ENCODE measurements at regions not wholly inside any gene's neighbourhood (a gene's known extent, or its start where the extent isn't known, plus 50 kb on each side); places are given as distances from the start of the nearest gene placed in this dataset.

DNA sequence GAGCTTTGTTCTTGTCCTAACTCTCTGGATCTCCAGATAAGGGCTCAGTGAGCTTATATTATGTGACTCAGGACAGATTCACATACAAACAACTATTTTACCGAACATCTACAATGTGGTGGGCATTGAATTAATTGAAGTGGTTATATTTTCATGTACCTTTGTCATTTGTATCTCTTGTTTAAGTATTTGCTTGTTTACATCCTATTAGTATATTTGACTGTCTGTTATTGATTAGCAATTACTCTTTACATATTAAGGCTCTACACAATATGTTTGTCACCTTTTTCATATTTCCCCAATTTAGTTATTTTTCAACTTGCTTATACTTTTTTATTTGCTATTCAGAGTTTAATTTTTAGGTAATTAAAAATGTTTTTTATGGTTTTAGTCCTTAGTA, 222.4 kb downstream of the TFAP2C start:
- no peak for DNase-seq (ENCODE audit: low read depth, low spot score)
- Mint-ChIP-seq H3K4me1 (peaks cover 5% of the 10 kb centered on the region), H3K27me3 (ENCODE audit: low read depth) (peaks cover 31% of the 10 kb centered on the region), H3K27ac (ENCODE audit: unreplicated experiment) (no peak overlapping the region), H3K4me3 (no peak overlapping the region), H3K36me3 (ENCODE audit: low read depth) (no peaks in the 10 kb centered on the region), H3K9me3 (no peaks in the 10 kb centered on the region)
- TF ChIP-seq CTCF (conservative IDR thresholded peaks at IDR 0.05): no peak

GRCh38 chr20:56855708-56856107, 226.6 kb downstream of the TFAP2C start:
- Mint-ChIP-seq H3K4me3 (no peak overlapping the region), H3K27me3 (ENCODE audit: low read depth) (peaks cover 29% of the 10 kb centered on the region), H3K4me1 (peaks cover 25% of the 10 kb centered on the region), H3K27ac (ENCODE audit: unreplicated experiment) (no peak overlapping the region), H3K9me3 (no peaks in the 10 kb centered on the region), H3K36me3 (ENCODE audit: low read depth) (no peaks in the 10 kb centered on the region)
- no peak for DNase-seq (ENCODE audit: low read depth, low spot score)
- TF ChIP-seq CTCF (conservative IDR thresholded peaks at IDR 0.05): no peak

DNA sequence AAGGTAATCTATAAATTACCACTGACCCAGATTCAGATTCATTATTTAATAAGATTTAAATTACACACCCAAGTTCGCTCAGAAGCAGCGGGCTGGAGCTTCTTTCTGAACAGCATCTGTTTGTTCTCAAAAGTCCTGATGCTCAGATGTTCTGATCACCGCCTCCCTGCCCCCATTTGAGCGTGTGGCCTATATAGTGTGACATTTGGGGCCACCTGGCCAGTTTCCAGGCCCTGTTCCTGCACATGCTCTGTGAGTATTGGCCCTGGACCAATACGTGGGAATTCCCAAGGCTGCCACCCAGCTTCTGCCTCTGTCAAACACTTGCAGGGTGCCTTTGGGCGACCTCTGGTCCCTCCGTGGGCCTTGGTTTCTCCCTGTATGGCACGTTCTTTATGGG, 228.8 kb downstream of the TFAP2C start:
- no peaks in the 10 kb centered on the region for H3K36me3 Mint-ChIP-seq (ENCODE audit: low read depth)
- H3K27ac Mint-ChIP-seq (ENCODE audit: unreplicated experiment): no peak overlapping the region
- peaks cover 42% of the 10 kb centered on the region for H3K27me3 Mint-ChIP-seq (ENCODE audit: low read depth)
- no peaks in the 10 kb centered on the region for H3K9me3 Mint-ChIP-seq
- H3K4me3 Mint-ChIP-seq: no peak overlapping the region
- TF ChIP-seq CTCF (conservative IDR thresholded peaks at IDR 0.05): no peak
- no peak for DNase-seq (ENCODE audit: low read depth, low spot score)
- peaks cover 46% of the 10 kb centered on the region for H3K4me1 Mint-ChIP-seq

DNA sequence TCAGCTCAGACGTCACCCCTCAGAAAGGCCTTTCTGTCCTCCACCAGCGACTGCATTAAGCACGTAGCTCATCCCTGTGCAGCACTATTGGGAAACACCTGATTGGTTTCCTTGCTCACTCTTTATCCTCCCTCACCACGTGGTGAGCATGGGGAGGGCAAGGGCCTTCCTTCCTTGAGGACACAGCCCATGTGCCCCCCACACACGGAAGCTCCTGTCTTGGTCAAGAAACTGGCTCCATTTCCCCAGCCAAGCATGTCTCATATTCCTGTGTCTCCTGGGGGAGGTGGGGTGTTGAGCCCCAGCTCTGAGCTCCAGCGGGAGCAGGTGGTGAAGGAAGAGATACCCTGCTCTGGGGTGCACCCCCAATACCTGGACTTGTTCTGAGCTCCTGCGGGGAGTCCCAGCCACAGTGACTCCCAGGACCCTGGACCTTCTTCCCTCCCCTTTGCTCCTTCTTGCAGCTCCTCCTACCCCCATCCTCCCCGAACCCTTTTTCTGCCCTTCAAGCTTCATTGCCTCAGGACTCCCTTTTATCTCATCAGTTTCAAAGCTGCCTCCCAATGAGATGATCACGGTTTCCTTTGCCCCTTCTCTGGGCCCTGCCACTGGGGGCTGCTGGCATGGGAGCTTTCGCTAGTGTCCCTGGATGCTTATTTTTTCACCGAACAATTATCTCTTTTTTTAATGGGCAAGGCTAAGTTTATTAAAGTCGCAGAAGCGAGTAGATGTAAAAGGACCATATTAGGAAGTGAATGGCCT, 230.1 kb downstream of the TFAP2C start:
- H3K27ac Mint-ChIP-seq (ENCODE audit: unreplicated experiment): peak overlapping the region; percentile 76
- H3K4me1 Mint-ChIP-seq: peaks cover 46% of the 10 kb centered on the region
- no peak for DNase-seq (ENCODE audit: low read depth, low spot score)
- no peaks in the 10 kb centered on the region for H3K9me3 Mint-ChIP-seq
- H3K4me3 Mint-ChIP-seq: peak overlapping the region; percentile 71
- peaks cover 48% of the 10 kb centered on the region for H3K27me3 Mint-ChIP-seq (ENCODE audit: low read depth)
- no peaks in the 10 kb centered on the region for H3K36me3 Mint-ChIP-seq (ENCODE audit: low read depth)
- no peak for TF ChIP-seq CTCF (conservative IDR thresholded peaks at IDR 0.05)

DNA sequence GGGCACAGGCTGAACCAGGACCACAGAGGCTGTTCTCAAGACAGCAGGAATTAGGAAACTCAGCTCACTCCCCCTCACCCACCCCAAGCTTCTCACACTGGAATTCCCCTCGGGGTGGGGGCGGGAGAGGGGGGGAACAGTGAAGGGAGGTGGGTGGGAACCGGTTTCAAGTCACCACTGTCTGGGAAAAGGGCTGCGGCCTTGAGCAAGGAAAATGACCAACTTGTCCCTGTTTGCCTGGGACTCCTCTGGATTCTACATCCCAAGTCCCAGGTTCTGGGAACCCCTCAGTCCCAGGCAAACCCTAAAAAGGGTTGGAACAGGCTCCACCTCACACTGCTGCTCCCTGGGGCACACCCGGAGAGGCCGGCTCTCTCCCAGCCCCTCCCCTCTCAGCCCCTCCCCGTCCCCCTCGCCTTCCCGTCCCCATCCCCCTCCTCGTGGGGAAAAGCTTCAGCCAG, 230.7 kb downstream of the TFAP2C start:
- DNase-seq (ENCODE audit: low read depth, low spot score): no peak
- Mint-ChIP-seq H3K27ac (ENCODE audit: unreplicated experiment) (peak overlapping the region; percentile 76), H3K9me3 (no peaks in the 10 kb centered on the region), H3K4me3 (peak overlapping the region; percentile 71), H3K36me3 (ENCODE audit: low read depth) (no peaks in the 10 kb centered on the region), H3K27me3 (ENCODE audit: low read depth) (peaks cover 50% of the 10 kb centered on the region), H3K4me1 (peaks cover 46% of the 10 kb centered on the region)
- no peak for TF ChIP-seq CTCF (conservative IDR thresholded peaks at IDR 0.05)
